ENCODE measurements at regions not wholly inside any gene's neighbourhood (a gene's known extent, or its start where the extent isn't known, plus 50 kb on each side); places are given as distances from the start of the nearest gene placed in this dataset.

- DNase-seq (ENCODE audit: low read depth in 1 of 2, low spot score in 1 of 2): no peak
- no peaks in the 10 kb centered on the region for H3K27me3 ChIP-seq (ENCODE audit: insufficient read depth, poor library complexity, severe bottlenecking)
- no peak overlapping the region for H3K27ac ChIP-seq (replicated peaks)
- no peak for TF ChIP-seq SPI1 (IDR thresholded peaks at IDR 0.05; ENCODE audit: borderline replicate concordance, low read depth)
- TF ChIP-seq CTCF (IDR thresholded peaks at IDR 0.05; ENCODE audit: insufficient read depth, low read length): no peak
- TF ChIP-seq POLR2AphosphoS5 (IDR thresholded peaks at IDR 0.05; ENCODE audit: low read depth): no peak
- no peak for TF ChIP-seq GABPA (IDR thresholded peaks at IDR 0.05; ENCODE audit: low read depth)
- TF ChIP-seq REST (IDR thresholded peaks at IDR 0.05; ENCODE audit: insufficient replicate concordance, low read depth): no peak
- H3K4me3 ChIP-seq (replicated peaks; ENCODE audit: insufficient read depth, low read length): no peak overlapping the region
Observed at GRCh38 chr16:35750157-35750689, 2290.8 kb downstream of the TP53TG3F start.

- Histone ChIP-seq H3K4me3 (replicated peaks; ENCODE audit: insufficient read depth, low read length) (no peak overlapping the region), H3K27ac (replicated peaks) (no peak overlapping the region), H3K27me3 (ENCODE audit: insufficient read depth, poor library complexity, severe bottlenecking) (no peaks in the 10 kb centered on the region)
- DNase-seq (ENCODE audit: low read depth in 1 of 2, low spot score in 1 of 2): no peak
- TF ChIP-seq SPI1 (IDR thresholded peaks at IDR 0.05; ENCODE audit: borderline replicate concordance, low read depth) (no peak), REST (IDR thresholded peaks at IDR 0.05; ENCODE audit: insufficient replicate concordance, low read depth) (no peak), GABPA (IDR thresholded peaks at IDR 0.05; ENCODE audit: low read depth) (no peak), CTCF (IDR thresholded peaks at IDR 0.05; ENCODE audit: insufficient read depth, low read length) (no peak), POLR2AphosphoS5 (IDR thresholded peaks at IDR 0.05; ENCODE audit: low read depth) (no peak)
Observed at GRCh38 chr16:35750701-35751104, 2291.3 kb downstream of the TP53TG3F start.

GRCh38 chr16:35751191-35751941 is 2292.0 kb downstream of the TP53TG3F start:
- no peak for DNase-seq (ENCODE audit: low read depth in 1 of 2, low spot score in 1 of 2)
- Histone ChIP-seq H3K27ac (replicated peaks) (no peak overlapping the region), H3K27me3 (ENCODE audit: insufficient read depth, poor library complexity, severe bottlenecking) (no peaks in the 10 kb centered on the region), H3K4me3 (replicated peaks; ENCODE audit: insufficient read depth, low read length) (no peak overlapping the region)
- TF ChIP-seq GABPA (IDR thresholded peaks at IDR 0.05; ENCODE audit: low read depth) (no peak), CTCF (IDR thresholded peaks at IDR 0.05; ENCODE audit: insufficient read depth, low read length) (no peak), REST (IDR thresholded peaks at IDR 0.05; ENCODE audit: insufficient replicate concordance, low read depth) (no peak), SPI1 (IDR thresholded peaks at IDR 0.05; ENCODE audit: borderline replicate concordance, low read depth) (no peak), POLR2AphosphoS5 (IDR thresholded peaks at IDR 0.05; ENCODE audit: low read depth) (no peak)
